GM19372 (cell line): ENCODE measurements at regions not wholly inside any gene's neighbourhood (a gene's known extent, or its start where the extent isn't known, plus 50 kb on each side); places are given as distances from the start of the nearest gene placed in this dataset.
"Not testable (repeated sequence)": the region's sequence is repeated elsewhere in the genome, so short reads cannot be mapped to it uniquely, and the experiment has no call there.

Experiments used
- ATAC-seq: cut with Tn5 transposase; IDR thresholded peaks from one replicate; pipeline ENCODE4 v1.9.1; 2021; ENCODE audit warnings: mild to moderate bottlenecking, low read depth, moderate library complexity; ENCODE audit not compliant: unreplicated experiment

DNA sequence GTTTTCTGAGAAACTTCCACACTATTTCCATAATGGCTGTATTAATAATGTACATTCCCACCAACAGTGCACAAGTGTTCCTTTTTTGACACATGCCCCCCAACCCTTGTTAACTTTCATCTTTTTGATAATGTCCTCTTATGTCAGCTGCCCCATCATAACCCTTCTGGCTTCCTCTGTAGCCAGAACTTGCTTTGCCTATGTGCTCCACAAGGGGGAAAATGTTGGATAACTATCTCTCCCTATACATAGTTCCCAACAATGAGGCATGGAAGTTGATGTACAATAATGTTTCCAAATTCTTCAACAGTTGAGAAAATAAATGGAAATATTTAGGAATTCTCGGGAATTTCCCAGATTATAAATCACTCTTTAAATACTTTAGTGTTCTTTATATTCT, 142.9 kb downstream of the ASB9 start:
- no peak for ATAC-seq

- no peak for ATAC-seq
These were observed 153.0 kb downstream of the ASB9 start for GRCh38 chrX:15116900-15117299.

GRCh38 chrX:15114743-15115566, 154.9 kb downstream of the ASB9 start:
- ATAC-seq, result no peak

DNA sequence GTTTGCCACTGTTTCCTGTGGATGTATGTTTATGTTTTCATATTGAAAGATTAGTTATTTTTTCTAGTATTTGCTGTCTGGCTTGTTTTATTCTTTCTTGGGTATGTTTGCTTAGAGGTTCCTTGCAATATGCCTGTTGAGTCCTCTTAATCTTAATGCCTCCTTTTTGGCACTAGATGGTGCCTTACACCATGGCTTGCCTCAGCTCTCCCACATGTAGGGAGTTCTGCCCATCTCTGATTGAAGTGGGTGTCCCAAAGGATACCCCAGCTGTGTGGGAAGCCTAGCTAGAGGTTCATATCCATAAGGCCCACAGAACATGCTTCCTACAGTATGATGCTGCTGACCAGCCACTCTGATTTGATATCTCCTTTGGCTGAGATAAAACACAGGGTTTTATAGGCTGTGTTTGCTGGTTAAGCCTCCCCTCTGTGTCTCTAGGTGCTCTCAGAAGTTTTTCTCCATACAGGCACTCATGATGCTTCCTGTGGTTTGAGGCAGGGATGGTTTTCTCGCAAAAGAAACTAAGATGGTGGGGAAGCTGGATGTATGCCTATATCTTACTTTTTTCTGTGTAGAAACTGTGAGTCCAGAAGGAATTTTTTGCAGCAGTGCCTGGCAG, 162.4 kb downstream of the ASB9 start:
- ATAC-seq, result no peak

DNA sequence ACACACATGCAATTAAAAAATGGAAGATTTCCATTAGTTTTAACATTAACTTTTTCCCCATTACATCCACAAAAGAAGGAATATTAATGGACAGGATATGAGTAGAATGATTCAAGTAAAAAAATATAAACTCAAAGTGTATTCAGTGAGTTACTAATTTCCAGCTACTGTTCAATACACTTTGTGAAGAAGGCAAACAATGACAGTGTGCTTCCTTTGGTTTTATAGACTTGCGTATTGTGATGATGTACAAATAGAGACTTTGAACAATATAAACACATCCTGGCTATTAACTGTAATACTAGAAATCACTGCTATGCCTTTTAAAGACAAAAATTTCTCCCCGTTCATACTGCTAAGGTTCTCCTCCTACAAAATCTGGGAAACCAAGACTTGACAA, 171.4 kb downstream of the ASB9 start:
- ATAC-seq, result no peak

DNA sequence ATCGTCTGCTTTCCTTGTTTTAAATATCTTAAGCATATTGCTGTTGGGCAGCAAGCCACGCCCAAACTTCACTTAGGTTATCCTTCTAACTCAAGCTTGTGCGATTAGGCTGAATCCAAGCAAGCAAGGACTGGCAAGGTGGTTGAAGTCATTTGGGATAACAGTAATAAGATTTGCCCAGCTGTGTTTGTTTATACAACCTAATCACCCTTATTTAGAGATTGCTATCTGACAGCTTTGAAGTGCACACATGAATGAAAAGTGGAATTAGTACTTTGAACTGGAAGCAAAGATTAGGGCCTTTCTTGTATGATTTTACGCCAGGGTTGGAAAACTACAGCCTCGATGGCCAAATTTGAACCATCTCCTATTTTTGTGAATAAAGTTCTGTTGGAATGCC, 182.1 kb downstream of the ASB9 start:
- ATAC-seq, result no peak

DNA sequence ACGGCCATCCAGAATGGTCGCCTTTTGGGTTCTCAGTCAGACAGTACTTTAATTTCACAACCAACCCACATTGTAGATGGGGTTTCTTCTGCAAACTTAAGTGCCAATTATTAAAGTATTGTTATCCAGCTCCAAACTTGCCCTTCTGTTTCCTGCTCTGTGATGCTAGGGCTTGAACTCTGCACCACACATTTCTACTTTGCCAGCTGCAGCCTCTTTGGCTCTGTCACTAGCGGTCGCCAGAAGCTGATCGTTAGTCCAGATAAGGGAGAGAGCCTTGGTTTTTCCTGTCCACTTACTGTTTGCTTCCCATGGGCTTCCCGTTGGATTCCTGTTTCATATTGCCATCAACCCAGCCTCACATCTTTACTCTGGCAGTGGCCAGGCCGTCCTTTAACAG, 196.6 kb downstream of the ASB9 start:
- no peak for ATAC-seq

- ATAC-seq, result no peak
These were observed 197.0 kb downstream of the ASB9 start for GRCh38 chrX:15072880-15073279.

DNA sequence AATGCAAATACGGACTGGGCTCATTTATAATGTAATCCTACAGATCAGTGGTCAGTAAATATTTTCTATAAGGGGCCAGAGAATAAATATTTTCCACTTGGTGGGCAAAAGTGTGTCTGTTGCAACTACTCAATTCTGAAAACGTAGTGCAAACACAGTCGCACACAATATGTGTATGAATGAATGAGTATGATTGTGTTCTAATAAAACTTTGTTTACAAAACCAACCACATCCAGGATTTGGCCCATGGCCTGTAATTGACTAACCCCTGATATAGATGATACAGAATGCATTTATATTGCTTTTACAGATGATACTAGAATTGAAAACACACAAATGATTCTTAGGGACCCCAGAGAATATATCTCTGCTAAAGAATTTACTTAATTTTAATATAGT, 197.6 kb downstream of the ASB9 start:
- no peak for ATAC-seq

DNA sequence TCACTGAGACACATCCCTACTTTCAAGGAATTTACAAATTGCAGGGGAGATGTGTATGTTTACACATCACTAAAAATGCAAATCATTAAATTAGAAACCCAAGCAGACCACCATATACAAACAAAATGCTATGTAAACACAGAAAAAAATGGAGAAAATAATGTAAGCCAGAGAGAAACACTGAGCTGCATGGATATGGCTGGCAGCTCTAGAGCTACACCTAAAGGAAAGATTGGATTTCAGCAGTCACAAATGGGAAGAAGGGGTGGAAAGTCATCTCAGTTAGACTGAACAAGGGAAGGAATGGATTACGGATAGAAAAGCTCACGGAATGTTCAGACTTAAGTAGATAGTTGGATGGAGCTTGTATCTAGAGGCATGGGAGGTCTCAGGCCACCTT, 186.3 kb downstream of the MOSPD2 start:
- no peak for ATAC-seq

DNA sequence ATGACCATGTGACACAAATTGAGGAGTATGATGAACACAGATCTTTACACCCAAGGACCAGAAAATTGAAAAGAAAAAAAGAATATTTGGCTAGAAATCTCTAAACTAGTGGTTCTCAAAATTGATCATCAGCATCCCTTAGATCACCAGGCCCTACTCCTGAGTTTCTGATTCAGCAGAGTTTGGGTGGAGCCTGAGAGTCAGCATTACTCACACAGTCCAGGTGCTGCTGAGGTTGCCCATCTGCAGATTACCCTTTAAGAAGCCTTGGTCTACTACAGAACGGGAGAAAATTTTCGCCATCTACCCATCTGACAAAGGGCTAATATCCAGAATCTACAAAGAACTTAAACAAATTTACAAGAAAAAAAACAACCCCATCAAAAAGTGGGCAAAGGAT, 182.8 kb downstream of the MOSPD2 start:
- ATAC-seq, result no peak

GRCh38 chrX:15055146-15055930, 182.1 kb downstream of the MOSPD2 start:
- ATAC-seq, result no peak

DNA sequence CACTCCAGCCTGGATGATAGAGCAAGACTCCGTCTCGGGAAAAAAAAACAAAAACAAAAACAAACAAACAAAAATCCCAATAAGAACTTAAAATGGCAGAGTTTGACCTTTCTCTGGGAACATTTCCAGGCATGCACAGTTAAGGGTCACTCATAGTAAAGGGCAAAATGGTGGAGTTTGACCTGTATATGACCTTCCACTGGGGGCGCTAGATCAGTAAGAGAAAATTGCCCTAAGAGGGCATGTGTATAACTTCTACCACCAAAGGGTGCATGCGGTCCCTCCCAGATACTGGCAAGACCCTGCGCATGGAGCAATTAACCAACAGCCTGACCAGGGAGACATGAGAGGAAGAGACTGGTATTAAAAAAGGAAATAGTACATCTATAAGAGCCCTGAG, 177.2 kb downstream of the MOSPD2 start:
- ATAC-seq, result no peak

- no peak for ATAC-seq
These were observed 170.3 kb downstream of the MOSPD2 start for GRCh38 chrX:15043538-15043937.

GRCh38 chrX:15033917-15034316, 160.7 kb downstream of the MOSPD2 start:
- ATAC-seq, result no peak

GRCh38 chrX:15017491-15017890, 144.3 kb downstream of the MOSPD2 start:
- ATAC-seq, result no peak

- no peak for ATAC-seq
These were observed 142.8 kb downstream of the MOSPD2 start for GRCh38 chrX:15016051-15016450.

- ATAC-seq, result no peak
These were observed 141.1 kb downstream of the MOSPD2 start for GRCh38 chrX:15014281-15014680.

DNA sequence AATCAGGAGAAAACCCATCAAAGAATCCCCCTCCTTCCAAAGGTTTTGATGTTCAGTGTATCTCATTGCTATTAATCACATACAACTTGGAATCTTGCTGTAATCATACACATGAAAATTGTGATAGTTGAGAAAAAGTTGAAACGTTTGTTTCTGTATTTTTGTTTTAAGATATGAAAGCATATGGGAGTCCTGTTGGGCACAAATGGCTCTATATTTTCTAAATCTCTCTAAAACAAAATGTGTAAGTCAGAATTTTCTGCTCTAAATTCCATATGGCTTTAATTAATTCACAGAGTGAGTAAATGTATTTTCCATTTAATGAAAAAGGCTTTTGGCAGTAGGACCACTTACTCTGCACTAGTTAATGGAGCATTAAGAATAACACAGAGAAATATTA, 140.2 kb downstream of the MOSPD2 start:
- no peak for ATAC-seq

GRCh38 chrX:14997271-14997670, 124.0 kb downstream of the MOSPD2 start:
- no peak for ATAC-seq

- not testable (repeated sequence) for ATAC-seq
These were observed 111.2 kb downstream of the MOSPD2 start for GRCh38 chrX:14984425-14984824.
